Adrenal gland (tissue), 9 donors: ENCODE measurements at regions not wholly inside any gene's neighbourhood (a gene's known extent, or its start where the extent isn't known, plus 50 kb on each side); places are given as distances from the start of the nearest gene placed in this dataset.

Experiments
- DNase-seq, 7 donors: peaks; one replicate each; pipeline ENCODE4 v3.0.0-alpha.2; 2019 to 2020
- H3K27ac ChIP-seq, 5 donors: fragments of 200-600 bp; sonication (generic) in 4 of 5; 1 replicate in 3 of 5; 2 replicates in 2 of 5; pipeline versions ENCODE4 v1.5.1 to v1.8.0; 2016 to 2020; ENCODE audit warnings: mild to moderate bottlenecking in 1 of 5
- H3K27me3 ChIP-seq: fragments of 200-600 bp; 2 replicates; pipeline ENCODE4 v1.8.0; 2021
- H3K36me3 ChIP-seq, 2 donors: fragments of 200-600 bp; replicated peaks in 1 of 2; 1 replicate in 1 of 2; 2 replicates in 1 of 2; pipeline versions ENCODE4 v1.5.1 to v1.8.0; 2018 to 2022
- H3K4me1 ChIP-seq, 2 donors: fragments of 200-600 bp; replicated peaks in 1 of 2; 1 replicate in 1 of 2; 2 replicates in 1 of 2; pipeline versions ENCODE4 v1.5.1 to v1.8.0; 2018 to 2021
- H3K4me3 ChIP-seq, 4 donors: fragments of 200-600 bp; sonication (generic) in 3 of 4; one replicate each; pipeline ENCODE4 v1.5.1; 2016 to 2018
- H3K9me3 ChIP-seq, 3 donors: fragments of 200-600 bp; sonication (generic) in 1 of 3; replicated peaks in 1 of 3; 1 replicate in 2 of 3; 2 replicates in 1 of 3; pipeline versions ENCODE4 v1.5.1 to v1.8.0; 2016 to 2021
- POLR2A ChIP-seq, 2 donors: fragments of 450-650 bp; IDR thresholded peaks; one replicate each; pipeline ENCODE4 v1.6.1; 2017; ENCODE audit warnings: antibody characterized with exemption in 2 of 2, mild to moderate bottlenecking in 2 of 2, moderate library complexity in 1 of 2
- WGBS, 4 donors: extraction: QIAGEN DNeasy Blood & Tissue Kit in 2 of 4; methylation state at CpG; one replicate each; pipeline versions ENCODE4 v1.1.5 to v1.1.7; 2013 to 2017; 5-methylcytosine and 5-hydroxymethylcytosine counted together
- intact Hi-C, 2 donors: fragments of 100-400 bp; cut with DNase I; formaldehyde crosslinking; loops; one replicate each; pipeline versions ENCODE4 v1.14.1 to v1.15.0; 2022 to 2023
- TF ChIP-seq, protein P1 (sequence below), 6 experiments: fragments of 450-650 bp in 4 of 6; fragments of 200-600 bp in 2 of 6; sonication (generic) in 1 of 6; IDR thresholded peaks; 1 replicate in 5 of 6; 2 replicates in 1 of 6; pipeline versions ENCODE4 v1.5.1 to v1.8.0; 2016 to 2021; ENCODE audit warnings: antibody characterized with exemption in 6 of 6, mild to moderate bottlenecking in 2 of 6, moderate library complexity in 1 of 6
- donor health status: healthy with polysubstance abuse.
- donor health status: Bipolar disorder and iron deficiency.
- donor health status: DM: yes; HTN: yes; CAD: no.
- donor health status: DM: no; HTN: no; CAD: no.
- donor health status: DM: no; HTN: no; CAD: no.

- no peak for DNase-seq
- Histone ChIP-seq H3K27ac (no peak overlapping the region), H3K9me3 (no peaks in the 10 kb centered on the region), H3K27me3 (no peaks in the 10 kb centered on the region), H3K36me3 (no peaks in the 10 kb centered on the region), H3K4me3 (no peak overlapping the region), H3K4me1 (no peaks in the 10 kb centered on the region)
- WGBS, 4 donors: 14 to 53% (median 28%) methylated on average over 2 of the region's 2 CpGs
- intact Hi-C loops: no loop called here
- TF ChIP-seq POLR2A (IDR thresholded peaks at IDR 0.05): no peak
- TF ChIP-seq, protein P1, sequence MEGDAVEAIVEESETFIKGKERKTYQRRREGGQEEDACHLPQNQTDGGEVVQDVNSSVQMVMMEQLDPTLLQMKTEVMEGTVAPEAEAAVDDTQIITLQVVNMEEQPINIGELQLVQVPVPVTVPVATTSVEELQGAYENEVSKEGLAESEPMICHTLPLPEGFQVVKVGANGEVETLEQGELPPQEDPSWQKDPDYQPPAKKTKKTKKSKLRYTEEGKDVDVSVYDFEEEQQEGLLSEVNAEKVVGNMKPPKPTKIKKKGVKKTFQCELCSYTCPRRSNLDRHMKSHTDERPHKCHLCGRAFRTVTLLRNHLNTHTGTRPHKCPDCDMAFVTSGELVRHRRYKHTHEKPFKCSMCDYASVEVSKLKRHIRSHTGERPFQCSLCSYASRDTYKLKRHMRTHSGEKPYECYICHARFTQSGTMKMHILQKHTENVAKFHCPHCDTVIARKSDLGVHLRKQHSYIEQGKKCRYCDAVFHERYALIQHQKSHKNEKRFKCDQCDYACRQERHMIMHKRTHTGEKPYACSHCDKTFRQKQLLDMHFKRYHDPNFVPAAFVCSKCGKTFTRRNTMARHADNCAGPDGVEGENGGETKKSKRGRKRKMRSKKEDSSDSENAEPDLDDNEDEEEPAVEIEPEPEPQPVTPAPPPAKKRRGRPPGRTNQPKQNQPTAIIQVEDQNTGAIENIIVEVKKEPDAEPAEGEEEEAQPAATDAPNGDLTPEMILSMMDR (IDR thresholded peaks at IDR 0.05): no peak
These were observed 191.9 kb upstream of the POU1F1 start for GRCh38 chr3:87468235-87468634.

- Histone ChIP-seq H3K27me3 (no peaks in the 10 kb centered on the region), H3K4me1 (no peaks in the 10 kb centered on the region), H3K27ac (no peak overlapping the region), H3K36me3 (no peaks in the 10 kb centered on the region), H3K9me3 (no peaks in the 10 kb centered on the region), H3K4me3 (no peak overlapping the region)
- DNase-seq: no peak
- intact Hi-C loops: no loop called here
- no peak for TF ChIP-seq POLR2A (IDR thresholded peaks at IDR 0.05)
- TF ChIP-seq, protein P1 (IDR thresholded peaks at IDR 0.05): no peak
These were observed 185.8 kb upstream of the POU1F1 start for GRCh38 chr3:87462228-87462627.

GRCh38 chr3:87461443-87461842 is 185.1 kb upstream of the POU1F1 start:
- Histone ChIP-seq H3K36me3 (no peaks in the 10 kb centered on the region), H3K9me3 (no peaks in the 10 kb centered on the region), H3K27ac (no peak overlapping the region), H3K4me1 (no peaks in the 10 kb centered on the region), H3K4me3 (no peak overlapping the region), H3K27me3 (no peaks in the 10 kb centered on the region)
- WGBS, 4 donors: 81 to 91% (median 83%) methylated on average over 2 of the region's 2 CpGs
- intact Hi-C loops: no loop called here
- DNase-seq: no peak
- TF ChIP-seq POLR2A (IDR thresholded peaks at IDR 0.05): no peak
- TF ChIP-seq, protein P1 (IDR thresholded peaks at IDR 0.05): no peak

- 48 to 65% (median 57%) methylated on average over 3 of the region's 3 CpGs for WGBS, 4 donors
- intact Hi-C loops: no loop called here
These were observed 184.7 kb upstream of the POU1F1 start for GRCh38 chr3:87461036-87461435.

DNA sequence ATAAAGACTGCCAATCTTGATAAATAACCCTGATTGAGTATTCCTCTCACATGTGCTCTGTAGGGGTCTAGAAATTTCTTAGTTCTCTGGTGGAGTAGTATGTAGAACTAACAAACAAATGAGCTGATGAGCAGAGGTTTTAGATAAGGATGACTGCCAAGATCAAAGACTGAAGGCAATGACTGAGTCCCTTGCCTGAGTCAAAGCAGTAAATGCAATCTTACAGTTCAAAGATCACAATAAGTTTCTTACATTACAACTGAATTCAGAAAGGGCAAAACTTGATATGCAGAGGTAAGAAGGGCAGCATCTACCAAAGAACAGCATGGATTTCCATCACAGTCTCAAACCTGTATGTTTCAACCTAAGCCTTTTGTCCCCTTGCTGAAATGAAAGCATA is 172.2 kb upstream of the POU1F1 start:
- TF ChIP-seq, protein P1 (IDR thresholded peaks at IDR 0.05): no peak
- no peak for TF ChIP-seq POLR2A (IDR thresholded peaks at IDR 0.05)
- intact Hi-C loops: no loop called here
- H3K4me1 ChIP-seq: no peaks in the 10 kb centered on the region

More at GRCh38 chr3:87461036-87461435, 184.7 kb upstream of the POU1F1 start:
- H3K27ac ChIP-seq: no peak overlapping the region
- H3K9me3 ChIP-seq: no peaks in the 10 kb centered on the region
- DNase-seq: no peak
- H3K27me3 ChIP-seq: no peaks in the 10 kb centered on the region
- no peak overlapping the region for H3K4me3 ChIP-seq
- no peaks in the 10 kb centered on the region for H3K36me3 ChIP-seq
- H3K4me1 ChIP-seq: no peaks in the 10 kb centered on the region
- no peak for TF ChIP-seq POLR2A (IDR thresholded peaks at IDR 0.05)

More for the DNA sequence above, 172.2 kb upstream of the POU1F1 start:
- H3K27me3 ChIP-seq: no peaks in the 10 kb centered on the region
- no peak overlapping the region for H3K4me3 ChIP-seq
- DNase-seq: no peak
- no peaks in the 10 kb centered on the region for H3K9me3 ChIP-seq
- no peak overlapping the region for H3K27ac ChIP-seq
- no peaks in the 10 kb centered on the region for H3K36me3 ChIP-seq
